HG02973 (cell line): ENCODE measurements at regions not wholly inside any gene's neighbourhood (a gene's known extent, or its start where the extent isn't known, plus 50 kb on each side); places are given as distances from the start of the nearest gene placed in this dataset.

Source experiments
- ATAC-seq: cut with Tn5 transposase; IDR thresholded peaks from one replicate; pipeline ENCODE4 v1.9.1; 2021; ENCODE audit warnings: moderate library complexity; ENCODE audit not compliant: unreplicated experiment

DNA sequence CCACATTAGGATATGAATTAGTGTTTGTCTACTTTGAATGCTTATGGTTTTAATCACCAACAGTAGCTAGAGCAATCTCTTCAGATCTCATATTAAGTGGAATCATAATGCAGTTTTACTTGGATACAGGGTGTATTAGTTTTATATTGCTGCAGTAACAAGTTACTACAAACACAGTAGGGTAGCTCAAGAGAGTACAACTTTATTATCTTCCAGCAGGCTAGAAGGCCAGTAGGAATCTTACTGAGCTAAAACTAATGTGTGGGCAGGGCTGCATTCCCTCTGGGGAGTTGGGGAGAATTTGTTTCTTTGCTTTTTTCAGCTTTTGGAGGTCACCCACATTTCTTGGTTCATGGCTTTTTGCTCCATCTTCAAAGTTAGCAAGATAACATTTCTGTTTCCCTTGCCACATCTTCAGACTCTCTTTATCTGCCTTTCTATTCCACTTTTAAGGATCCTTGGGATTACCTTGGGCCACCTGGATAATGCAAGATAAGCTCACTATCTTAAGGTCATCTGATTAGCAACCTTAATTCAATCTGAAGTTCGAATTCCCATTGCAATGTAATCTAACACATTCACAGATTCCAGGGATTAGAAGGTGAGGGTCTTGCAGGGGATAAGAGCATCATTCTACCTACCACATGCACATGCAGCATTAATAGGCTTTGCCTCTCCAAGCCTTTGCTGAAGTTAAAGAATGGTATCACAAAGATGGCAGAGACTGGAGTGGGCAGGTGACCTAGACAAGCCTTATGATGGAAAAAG lies 134.1 kb upstream of the SLC10A2 start:
- no peak for ATAC-seq

DNA sequence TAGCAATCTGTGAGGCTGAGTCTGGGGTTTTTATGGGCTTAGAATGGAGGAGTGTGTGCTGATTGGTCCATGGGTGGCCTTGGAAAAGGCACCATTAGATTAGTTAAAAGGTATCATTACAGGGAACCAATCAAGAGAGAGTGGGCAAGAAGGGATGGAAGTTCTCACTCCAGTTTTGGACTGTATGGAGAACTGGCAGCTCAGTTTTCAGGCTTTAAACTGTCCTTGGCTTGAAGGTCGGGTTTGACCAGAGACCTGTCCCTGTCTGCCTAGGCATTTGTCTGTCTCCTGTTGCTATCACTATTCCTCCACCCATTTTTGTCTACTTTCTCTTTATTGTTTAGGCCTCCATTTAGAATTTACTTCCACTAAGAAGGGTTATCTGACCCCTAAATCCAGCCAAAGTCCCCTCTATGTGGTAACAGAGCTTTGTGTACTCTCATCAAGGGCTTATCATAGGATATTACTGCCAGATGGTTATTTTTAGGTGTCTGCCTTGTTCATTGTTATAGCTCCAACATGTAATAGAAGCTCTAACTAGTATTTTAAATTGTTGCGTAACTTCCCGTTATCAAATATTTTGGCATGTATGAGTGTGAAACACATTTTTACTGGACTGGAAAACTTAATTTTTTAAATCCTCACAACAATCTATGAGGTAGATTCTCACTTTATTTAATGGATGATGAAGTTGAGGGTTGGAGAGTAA lies 133.3 kb upstream of the SLC10A2 start:
- ATAC-seq: no peak

DNA sequence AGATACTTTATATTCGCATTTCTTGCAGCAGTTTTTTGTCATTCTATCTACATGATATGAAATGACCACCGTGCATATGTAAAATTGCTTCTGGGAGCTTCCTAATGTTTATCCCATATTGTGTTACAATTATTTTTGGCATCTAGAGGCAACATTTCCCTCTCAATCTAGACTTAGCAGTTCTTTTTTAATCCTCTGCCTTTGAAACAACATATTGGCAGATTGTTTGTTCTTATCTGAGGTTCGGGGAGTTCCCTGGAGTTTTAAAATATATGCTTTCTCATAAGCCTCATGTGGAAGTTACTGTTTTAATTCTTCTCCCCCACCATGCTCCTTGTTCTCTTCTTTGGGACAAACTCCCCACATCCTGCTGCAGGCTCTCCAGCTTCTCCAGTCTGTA lies 130.1 kb upstream of the SLC10A2 start:
- no peak for ATAC-seq

DNA sequence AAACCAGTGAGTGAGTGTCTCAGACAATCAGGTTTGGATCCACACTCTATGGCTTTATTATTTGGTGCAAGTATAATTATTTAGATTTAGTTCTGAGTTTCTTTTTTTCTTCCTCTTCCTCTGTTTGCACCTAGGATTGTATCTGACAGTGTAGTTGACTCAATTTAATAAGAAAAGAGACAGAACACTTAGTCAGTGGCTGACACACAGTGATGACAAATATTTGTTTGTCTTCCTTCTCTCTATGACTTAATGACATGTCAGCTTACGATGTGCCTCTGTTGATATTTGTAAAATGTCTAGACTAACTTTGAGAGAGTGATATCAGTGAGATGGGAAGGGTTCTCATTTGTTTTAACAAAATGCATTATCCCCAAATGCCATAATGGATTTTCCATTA lies 129.5 kb upstream of the SLC10A2 start:
- no peak for ATAC-seq

DNA sequence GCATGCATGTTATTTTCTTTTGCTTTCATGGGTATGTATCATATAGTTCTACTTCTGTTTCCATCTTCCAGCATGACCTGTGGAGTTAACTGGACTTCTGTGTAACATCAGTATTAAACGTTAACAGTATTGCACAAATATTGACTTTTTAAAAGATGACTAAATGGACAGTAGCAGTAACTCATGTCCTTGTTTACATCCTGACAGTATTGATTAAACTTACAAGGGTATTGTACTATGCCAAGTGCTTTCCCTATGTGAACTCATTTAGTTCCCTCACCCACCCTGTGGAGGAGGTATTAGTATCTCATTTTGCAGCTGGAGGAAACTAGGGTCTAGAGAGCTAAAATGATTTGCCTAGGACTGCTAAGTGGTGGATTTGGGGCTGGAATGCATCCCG lies 128.7 kb upstream of the SLC10A2 start:
- no peak for ATAC-seq

DNA sequence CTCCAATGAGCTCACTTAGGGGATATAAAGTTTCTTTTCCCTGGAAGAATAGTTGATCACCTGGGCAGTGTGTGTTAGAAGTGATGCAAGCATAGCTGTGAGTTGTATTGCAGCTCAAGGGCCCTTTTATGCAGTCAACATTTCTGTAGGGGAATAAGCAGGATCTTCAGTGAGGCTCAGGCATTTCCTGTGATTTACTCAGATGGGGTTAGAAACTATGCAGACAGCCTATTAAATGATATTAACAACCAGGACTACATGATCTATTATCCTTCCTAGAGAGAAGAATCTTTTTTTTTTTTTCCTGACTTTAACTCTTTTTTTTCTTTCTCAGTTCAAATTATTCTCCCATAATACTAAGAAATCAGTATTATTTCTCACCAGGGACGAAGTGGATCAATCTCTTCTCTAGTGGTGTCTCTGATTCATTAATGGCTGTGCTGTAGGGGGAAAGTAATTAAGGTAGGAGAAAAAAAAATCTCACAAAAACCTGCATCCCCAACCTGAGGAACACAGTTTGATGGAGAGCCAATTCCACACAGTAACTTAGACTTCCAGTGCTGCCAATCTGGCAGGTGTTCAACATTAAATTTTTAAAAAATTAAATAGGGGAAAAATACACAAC lies 126.4 kb upstream of the SLC10A2 start:
- ATAC-seq: no peak

DNA sequence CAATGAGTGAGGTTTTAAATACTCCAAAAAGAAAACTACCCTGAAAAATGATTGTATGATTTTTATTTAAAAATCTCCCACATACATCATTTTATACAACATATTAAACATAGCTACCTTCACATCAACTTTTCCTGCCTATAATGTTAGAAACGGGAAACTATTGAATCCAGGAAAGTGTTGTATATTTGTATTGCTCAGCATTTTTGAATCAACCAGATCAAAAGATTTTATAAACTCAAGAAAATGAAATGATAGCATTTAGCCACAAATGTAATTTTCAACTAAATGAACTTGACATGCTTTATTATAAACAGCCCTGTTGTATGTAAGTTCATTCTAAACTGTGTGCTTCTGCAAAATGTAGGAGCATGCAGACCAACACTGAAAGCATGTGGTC lies 124.6 kb upstream of the SLC10A2 start:
- no peak for ATAC-seq

DNA sequence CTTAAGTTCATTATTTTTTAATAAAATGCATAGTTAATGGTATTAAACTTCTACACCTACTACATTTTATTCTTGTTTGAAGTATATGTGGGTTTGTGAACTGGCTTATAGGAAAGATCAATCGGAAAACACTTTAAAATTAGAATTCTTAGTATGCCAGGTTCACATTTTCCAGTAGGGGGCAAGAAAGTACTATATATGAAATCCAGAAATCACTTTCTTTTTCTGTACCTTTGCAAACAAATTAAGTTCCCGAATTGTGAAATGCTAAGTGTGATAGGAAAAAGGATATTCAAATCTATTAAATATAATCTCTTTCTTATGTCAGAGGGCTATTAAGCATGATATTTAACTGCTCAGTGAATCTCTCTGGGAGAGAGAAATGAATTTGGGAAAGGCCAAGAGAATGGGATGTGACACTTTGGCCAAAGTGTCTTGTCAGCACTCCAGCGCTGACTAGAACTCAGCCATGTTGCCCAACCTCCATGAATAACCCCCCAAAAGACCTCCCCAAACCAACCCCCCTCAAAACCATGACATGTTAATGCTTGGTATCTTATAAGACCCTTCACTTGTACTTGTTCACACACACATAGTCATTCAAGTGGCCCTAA lies 122.6 kb upstream of the SLC10A2 start:
- ATAC-seq: no peak

DNA sequence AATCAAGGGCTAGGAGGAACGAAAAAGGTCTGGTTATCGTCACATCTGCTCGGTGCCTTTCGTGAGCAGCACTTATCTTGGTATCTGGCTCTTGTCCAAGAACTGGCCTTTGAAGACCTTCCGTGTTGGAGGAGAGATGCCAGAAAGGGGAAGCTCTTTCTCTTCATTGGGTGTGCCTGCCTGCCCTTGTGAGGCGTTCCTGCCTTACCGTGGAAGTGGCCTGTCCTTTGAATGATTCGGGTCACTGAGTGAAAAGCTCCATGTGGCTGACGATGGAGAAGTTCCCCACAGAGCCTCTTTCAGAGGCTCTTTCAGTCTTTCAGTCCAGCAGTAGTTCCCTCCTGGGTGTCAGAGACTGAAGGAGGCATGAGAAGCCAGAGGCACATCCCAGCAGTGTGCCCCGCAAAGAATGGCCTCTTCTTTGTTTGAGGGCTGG lies 121.5 kb upstream of the SLC10A2 start:
- no peak for ATAC-seq

DNA sequence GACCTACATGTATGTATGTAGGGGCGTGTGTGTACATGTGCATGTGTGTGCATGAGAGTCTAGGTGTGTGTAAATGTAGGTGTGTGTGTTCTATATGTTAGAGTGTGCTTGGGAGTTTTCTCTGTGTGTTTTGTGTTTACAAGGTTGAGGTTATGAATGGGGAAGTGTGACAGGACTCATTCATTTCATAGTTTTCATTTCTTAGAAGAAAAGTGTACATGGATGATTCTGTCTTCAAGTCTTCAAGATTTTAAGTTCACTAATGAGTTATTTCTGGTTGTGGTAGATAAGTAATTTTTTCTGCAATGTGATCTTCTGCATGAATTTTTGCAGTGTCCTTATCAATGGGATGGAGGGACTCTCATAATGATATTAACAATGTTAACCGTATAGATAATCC lies 118.2 kb upstream of the SLC10A2 start:
- peak; percentile 49 for ATAC-seq

DNA sequence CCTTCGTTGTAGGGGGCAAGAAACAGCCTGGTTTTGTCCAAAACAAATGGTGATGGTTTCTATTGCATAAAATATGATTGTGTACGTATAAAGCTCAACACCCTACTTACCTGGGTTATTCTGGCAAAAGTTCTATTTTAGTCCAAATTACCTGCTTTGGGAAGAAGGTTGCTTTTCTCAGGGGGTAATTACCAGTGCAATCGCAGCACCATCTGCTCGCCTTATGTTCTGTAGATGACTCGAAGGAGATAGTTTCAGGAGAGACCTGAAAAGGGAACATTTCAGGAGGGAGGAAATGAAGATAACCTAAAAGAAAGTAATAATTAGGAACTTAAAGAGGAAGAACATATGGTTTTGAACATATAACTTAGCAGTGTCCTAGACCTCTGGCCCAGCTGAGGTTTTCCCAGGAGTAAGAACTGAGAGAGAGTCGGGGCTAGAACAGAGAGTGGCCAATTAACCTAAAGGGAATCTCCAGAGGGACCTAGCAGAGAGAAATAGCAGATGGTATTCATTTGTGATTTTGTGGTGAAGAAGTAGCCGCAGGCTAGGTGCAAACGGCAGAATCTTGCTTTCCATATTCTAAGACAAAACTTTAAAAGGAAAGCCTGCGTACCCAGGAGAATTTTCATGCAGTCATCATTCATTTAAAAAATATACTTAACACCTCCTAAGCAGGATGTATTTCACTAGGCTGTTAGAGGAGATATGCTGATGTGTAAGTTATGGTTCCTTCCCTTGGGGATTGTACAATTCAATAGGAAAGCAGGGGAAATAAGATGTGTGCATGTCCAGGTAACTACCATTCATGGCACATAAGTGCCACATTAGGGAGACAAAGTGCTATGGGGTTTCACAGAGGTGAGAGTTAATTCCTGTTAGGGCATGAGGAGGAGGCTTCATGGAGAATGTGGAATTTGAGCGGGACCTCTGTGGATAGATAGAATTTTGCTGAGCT lies 113.0 kb upstream of the SLC10A2 start:
- no peak for ATAC-seq

DNA sequence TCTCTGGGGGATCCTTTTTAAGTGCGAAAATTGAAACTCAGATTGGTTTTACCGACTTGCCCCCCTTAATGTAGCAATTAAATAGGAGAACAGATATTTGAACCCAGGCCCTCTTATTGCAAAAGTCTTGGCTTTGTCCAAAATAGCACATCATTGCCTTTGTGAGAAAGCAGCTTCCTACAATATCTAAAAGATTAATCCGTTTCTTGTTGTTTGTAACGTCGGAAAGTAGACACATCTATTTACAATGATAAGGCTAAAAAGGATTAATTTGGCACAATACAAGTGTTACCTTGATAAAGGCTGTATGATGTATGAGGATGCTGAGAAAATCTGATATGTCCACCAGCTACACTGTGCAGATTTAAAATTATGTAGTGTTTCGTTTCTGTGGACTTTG lies 108.7 kb upstream of the SLC10A2 start:
- ATAC-seq: no peak

DNA sequence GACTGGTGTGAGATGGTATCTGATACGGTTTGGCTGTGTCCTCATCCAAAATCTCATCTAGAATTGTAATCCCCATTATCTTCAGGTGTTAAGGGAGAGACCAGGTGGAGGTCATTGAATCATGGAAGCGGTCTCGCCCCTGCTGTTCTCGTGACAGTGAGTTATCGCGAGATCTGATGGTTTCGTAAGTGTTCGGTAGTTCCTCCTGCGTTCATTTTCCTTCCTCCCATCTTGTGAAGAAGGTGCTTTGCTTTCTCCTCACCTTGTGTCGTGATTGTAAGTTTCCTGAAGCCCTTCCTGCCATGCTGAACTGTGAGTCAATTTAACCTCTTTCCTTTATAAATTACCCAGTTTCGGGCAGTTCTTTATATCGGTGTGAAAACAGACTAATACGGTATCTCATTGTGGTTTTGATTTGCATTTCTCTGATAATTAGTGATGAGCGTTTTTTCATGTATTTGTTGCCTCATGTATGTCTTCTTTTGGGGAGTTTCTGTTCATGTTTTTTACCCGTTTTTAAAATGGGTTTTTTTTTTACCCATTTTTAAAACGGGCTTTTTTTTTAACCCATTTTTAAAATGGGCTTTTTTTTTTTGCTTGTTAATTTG lies 102.8 kb upstream of the SLC10A2 start:
- no peak for ATAC-seq

DNA sequence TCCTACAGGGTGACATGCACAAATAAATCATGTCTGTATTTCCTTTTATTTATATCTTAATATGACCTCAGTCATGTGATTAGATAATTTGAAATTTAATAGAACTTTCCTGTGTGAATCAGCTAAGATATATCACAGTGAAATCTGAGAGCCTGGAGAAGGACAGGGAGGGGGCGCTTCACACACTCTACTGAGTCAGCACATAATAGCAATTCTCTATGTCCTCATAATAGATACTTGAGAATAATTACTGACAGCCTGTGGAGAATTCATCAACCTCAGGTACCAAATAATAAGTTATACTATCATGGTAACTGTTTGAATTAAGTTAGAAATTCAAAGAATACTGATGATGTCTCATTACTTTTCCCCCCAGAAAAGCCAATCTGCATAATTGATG lies 98.0 kb upstream of the SLC10A2 start:
- no peak for ATAC-seq

DNA sequence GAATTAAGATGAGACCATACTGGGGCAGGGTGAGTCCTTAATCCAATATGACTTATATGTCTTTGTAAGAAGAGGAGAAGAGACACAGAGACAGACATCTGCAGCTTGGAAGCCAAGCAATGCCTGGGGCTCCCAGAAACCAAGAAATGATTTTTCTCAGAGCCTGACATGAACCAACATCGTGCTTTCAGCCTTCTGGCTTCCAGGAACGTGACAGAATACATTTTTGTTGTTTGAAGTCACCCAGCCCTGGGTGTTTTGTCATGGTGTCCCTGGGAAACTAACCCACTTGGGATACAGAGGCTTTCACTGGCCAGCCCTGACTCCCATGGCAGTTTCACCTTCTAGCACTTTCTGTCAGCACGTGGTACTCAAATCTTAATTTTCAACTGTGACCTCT lies 95.3 kb upstream of the SLC10A2 start:
- no peak for ATAC-seq

DNA sequence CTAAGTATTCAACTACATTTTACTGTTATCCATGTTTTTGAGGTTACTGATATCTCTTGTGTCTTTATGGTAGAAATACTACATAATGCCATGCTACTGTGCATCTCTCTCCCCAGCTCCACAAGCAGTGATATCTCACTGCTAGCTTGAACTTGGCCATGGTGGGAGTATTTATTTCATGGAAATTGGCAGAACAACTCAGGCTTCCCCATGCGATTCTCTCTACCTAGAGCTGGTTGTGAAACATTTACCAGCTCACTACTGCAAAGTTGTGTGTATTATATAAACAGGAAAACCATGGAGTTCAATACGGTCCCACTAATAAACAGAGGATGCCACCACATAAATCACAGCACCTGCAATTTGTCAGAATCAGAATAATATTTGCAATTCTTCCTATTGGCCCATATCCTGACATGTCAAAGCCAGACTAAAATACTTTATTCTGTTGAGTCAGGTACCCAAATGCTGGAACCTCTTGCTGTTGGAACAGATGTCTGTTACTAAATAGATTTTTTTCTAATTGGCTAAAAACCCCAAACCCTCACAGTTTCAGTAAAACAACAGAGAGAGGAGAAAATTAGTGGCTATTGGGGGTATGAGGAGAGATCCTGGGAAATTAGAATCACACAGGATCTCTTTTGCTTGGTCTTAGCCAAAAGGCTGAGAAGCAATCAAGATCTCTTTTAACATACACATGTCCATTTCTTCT lies 91.4 kb upstream of the SLC10A2 start:
- ATAC-seq: no peak

DNA sequence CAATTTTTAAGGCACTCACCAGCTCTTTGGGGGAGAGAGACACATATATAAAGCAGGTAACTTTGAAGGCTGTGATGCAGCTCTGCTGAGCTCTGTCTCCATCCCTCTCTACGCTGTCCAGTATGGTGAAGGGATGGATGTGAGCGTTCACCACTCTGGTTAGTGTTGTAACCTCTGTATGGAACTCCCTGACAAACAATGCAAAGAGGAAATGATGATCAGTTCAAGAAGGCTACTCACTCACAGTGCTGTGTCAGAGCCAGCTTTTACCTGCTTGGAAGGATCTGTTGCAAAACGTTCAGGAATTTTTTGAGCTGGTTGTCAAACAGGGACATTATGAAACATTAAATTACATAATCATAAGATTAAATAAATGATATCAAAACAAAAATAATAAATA lies 90.8 kb upstream of the SLC10A2 start:
- ATAC-seq: no peak

DNA sequence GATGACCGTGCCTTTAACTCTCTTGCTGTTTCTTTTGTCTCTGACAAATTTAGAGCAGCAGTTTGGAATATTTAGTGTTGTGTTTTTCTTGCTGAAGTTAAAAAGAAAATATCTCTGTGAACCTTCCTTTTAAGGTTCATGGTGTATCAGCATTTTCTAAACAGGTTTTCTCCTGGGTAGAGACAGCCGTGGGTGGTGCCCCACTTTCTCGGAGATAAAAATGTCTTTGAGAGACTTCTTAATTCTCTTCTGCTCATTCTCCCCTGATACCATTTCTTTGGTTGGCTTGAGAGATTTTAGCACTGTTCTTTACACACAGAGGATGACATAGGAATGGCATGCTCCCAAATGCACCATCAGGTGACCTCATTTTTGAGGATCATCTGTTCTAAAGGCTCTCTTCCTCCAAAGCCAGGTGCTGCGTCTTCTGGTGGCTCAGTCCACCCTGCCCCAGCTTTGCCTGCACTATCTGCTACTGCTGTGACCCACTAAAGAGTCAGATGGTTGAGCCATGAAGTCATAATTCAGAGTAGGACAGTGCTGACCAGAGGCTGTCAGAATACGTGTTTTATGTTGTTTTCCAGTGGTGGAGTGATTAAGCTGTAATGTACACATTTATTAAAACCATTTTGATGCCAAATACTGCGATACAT lies 90.3 kb upstream of the SLC10A2 start:
- ATAC-seq: no peak

DNA sequence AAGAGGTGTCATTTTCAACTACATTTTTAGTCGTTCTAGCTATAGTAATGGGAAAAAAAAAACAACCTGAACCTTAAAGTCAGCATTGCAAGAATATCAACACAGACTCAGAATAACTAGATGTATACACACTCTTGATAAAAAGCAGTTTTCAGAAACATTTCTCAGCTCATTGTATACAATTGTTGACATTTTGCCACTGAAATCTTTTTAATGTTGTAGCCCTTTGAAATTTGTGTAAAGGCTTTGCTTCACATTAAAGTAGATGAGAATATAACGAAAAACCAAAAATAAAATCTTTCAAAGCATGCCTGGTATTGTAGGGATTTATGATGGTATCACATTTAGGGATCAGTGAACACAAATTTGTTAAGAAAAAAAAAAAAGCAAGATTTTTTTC lies 87.2 kb upstream of the SLC10A2 start:
- no peak for ATAC-seq
